ENCODE measurements at regions not wholly inside any gene's neighbourhood (a gene's known extent, or its start where the extent isn't known, plus 50 kb on each side); places are given as distances from the start of the nearest gene placed in this dataset.

GRCh38 chr4:22336822-22337221, 179.0 kb downstream of the ADGRA3 start:
- DNase-seq (ENCODE audit: low spot score) = no peak

GRCh38 chr4:22334155-22334554, 181.7 kb downstream of the ADGRA3 start:
- DNase-seq (ENCODE audit: low spot score) = no peak

- DNase-seq (ENCODE audit: low spot score) = no peak
Measured at GRCh38 chr4:22324422-22324821, 191.4 kb downstream of the ADGRA3 start.

- no peak for DNase-seq (ENCODE audit: low spot score)
Measured at GRCh38 chr4:22323691-22324090, 192.2 kb downstream of the ADGRA3 start.

GRCh38 chr4:22322996-22323395, 192.9 kb downstream of the ADGRA3 start:
- DNase-seq (ENCODE audit: low spot score) = no peak

DNA sequence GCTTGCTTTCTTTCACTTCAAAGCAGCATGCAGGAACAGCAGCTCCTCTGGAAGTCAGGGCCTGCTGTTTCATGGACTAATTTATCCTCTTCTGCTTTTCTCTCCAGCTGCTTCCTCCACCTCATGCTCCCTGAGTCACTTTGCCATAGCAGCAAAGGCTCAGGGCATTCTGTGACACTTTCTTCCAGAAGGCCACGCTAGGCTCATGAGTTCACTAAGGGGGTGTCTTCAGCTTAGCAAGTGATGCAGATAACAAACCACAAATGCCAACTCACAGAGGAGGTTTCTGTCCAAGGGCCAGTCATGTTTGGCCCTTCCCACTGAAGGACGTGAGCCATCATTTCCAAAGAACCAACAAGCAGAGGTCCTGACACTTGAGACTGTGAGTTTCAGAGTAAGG, 200.2 kb downstream of the ADGRA3 start:
- peak; percentile 13 for DNase-seq (ENCODE audit: low spot score)

DNA sequence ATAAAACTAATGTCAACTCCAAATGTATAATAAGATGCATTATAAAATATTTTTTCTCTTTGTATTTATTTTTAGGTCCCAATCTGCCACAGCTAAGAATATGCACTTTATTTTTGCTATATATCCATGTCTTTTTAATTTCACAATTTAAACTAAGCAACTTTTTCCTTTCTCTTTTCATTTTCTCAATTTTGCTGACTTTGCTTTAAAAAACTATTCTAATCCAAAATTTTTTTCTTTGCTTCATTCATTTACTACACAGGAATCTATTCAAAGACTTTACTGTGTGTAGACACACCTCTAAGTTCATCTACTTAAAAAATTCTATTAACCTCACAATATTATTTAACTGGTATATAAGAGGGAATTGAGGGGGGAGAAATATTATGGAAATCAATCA, 201.9 kb downstream of the ADGRA3 start:
- no peak for DNase-seq (ENCODE audit: low spot score)

DNA sequence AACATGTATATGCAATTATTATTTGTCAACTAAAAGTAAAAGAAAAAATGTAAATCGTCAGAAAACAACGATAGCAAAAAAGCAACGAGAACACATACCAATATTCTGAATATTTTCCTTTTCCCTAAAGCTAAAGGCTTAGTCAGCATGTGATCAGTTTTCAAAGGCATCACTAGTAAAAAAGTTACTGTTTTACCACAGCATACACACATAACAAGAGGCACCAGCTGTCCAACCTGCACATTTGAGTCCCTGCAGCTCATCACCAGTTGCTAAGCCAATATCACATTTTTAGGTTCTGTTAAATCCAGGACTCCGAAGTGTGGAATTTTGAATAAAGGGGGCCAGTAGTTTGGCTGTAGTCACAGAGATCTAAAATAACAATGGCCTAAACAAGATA, 203.8 kb downstream of the ADGRA3 start:
- DNase-seq (ENCODE audit: low spot score) = no peak

GRCh38 chr4:22301253-22301652, 214.6 kb downstream of the ADGRA3 start:
- DNase-seq (ENCODE audit: low spot score) = no peak

GRCh38 chr4:22299678-22300077, 216.2 kb downstream of the ADGRA3 start:
- no peak for DNase-seq (ENCODE audit: low spot score)

DNA sequence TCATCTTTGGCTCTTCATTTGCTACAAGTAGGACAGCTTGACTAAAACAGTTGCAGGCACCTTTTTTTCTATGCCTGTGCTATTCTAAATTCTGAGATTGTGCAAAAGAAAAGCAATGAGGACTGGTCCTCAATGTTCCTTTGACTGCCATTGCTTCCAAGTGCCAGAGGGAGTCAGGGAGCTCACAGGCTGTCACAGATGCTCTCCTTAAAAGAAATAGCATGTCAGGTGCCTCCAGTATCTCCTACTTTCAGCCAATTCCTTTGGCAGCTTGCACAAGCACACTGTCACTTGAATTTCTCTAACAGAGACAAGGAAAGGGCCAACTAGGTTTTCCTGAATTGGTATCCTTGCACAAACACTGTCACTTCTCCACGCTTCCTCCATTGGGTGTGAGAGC, 228.2 kb downstream of the ADGRA3 start:
- no peak for DNase-seq (ENCODE audit: low spot score)

DNA sequence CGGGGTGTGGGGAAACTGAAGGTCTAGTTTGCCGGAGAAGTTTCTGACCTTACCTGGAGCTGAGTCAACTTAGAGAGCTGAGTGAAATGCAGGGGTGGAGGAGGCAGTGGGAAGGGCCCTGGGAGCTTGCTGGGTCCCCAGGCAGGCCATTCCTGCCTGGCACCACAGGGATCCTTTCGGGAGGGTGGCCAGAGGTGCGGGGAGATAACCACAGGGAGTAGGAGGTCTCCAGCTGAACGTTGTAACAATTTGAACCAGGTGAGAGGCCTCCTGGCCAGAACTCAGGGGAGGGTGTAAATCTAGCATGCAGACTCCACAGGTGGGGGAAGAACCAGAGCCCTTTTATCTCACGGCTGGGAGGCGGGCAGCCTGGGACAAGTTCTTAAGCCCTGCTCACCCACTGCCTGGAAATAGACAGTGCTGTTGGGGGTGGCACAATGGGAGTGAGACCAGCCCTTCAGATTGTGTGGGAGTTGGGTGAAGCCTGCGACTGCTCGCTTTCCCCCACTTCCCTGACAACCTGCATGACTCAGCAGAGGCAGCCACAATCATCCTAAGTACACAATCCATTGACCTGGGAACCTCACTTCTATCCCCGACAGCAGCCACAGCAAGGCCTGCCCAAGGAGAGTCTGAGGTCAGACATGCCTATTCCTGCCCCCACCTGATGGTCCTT, 247.4 kb downstream of the ADGRA3 start:
- peak; percentile 20 for DNase-seq (ENCODE audit: low spot score)

GRCh38 chr4:22264261-22264660, 251.6 kb downstream of the ADGRA3 start:
- DNase-seq (ENCODE audit: low spot score) = no peak

DNA sequence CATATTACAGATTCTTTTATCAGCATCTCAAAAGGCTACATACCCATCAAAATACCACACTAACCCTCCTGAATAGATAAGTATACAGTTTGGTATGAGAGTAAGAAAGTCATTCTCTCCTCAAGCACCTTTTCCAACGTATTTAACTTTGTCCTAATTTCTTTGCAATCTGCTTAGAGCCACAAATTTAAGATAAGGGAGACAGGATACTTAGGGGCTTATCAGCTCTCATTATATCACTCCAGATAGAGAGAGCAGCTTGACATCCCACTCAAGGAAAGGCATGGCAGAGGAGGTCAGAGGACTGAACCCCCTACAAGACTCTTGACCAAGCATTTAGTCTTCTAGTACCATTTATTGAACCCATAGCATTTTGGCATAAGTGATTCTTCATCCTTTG, 262.4 kb downstream of the ADGRA3 start:
- DNase-seq (ENCODE audit: low spot score) = no peak

GRCh38 chr4:22246847-22247246, 269.0 kb downstream of the ADGRA3 start:
- no peak for DNase-seq (ENCODE audit: low spot score)

DNA sequence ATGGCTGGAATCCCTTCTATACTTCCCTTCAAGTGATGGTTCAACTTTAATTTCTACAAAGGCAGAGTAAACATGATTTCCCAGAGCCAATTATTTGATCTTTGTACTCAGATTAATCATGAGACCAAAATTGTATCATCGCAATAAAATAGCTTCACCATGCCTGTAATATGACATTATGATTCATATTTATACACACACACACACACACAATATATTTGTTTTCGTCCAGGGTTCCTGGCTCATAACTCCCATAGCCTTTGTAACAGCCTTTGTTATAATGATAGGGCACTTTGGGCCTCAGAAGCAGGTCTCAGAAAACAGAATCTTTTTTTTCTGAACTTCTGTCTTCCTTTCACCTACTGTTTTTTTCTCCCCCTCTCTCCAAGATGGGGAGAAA, 270.6 kb downstream of the ADGRA3 start:
- DNase-seq (ENCODE audit: low spot score) = no peak

GRCh38 chr4:22241415-22241814, 274.5 kb downstream of the ADGRA3 start:
- no peak for DNase-seq (ENCODE audit: low spot score)

DNA sequence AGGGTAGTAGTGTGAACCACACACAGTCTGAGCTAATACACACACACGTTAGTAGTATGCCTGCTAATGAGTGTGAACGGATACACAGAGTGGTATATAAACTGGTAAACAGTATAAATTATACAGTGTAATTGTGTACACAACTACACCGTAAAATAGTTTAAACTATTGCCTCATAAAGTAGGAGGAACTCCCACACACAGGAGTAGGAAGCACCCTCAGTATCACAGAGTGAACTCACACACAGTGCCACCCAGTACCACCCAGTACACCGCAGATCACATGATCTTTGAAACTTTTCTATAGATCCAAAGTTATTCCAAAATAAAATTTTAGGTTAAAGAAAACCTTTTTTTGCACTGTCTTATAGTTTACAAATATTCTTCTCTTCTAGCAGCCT, 275.1 kb downstream of the ADGRA3 start:
- no peak for DNase-seq (ENCODE audit: low spot score)

GRCh38 chr4:22238742-22239141, 277.1 kb downstream of the ADGRA3 start:
- peak; percentile 15 for DNase-seq (ENCODE audit: low spot score)

- DNase-seq (ENCODE audit: low spot score) = no peak
Measured at GRCh38 chr4:22237846-22238494, 277.9 kb downstream of the ADGRA3 start.

DNA sequence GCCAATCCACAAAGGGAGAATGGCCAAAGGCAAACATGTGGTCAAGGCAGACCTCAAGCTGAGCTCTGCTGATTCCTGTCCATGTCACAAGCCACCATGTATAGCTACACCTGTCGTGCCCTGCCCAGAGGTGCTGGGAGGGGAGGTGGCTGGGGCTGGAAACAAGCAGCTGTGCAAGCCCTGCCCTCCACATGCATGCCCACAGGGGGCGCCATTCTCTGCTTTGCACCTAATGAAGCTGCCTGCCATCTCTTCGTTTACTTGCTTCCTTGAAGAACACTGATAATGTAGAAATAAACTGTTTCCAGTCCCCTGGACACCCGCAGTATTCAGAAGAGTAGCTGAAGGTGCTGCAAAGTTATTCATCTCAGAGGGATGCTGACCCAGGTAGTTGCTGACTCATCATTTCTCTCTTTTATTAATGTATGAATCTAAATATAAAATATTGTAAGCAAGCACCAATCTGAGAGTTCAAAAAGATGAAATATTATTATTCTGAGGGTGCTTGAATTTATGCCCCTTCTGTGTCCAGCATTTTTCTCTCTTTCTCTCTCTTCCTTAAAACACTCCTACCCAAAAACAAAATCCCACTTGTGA, 278.6 kb downstream of the ADGRA3 start:
- DNase-seq (ENCODE audit: low spot score) = peak; percentile 56

- no peak for DNase-seq (ENCODE audit: low spot score)
Measured at GRCh38 chr4:22235698-22236097, 280.2 kb downstream of the ADGRA3 start.

GRCh38 chr4:22233230-22233629, 282.6 kb downstream of the ADGRA3 start:
- no peak for DNase-seq (ENCODE audit: low spot score)
